Skin epidermis (tissue), 12 donors: ENCODE measurements at regions not wholly inside any gene's neighbourhood (a gene's known extent, or its start where the extent isn't known, plus 50 kb on each side); places are given as distances from the start of the nearest gene placed in this dataset.

ENCODE experiments used
- H3K27ac ChIP-seq, 21 experiments: fragments of 200-600 bp; sonication (generic) in 11 of 21; one replicate each; pipeline ENCODE4 v1.5.0; 2020; ENCODE audit warnings: mild to moderate bottlenecking in 3 of 21, inconsistent platforms in 2 of 21, moderate library complexity in 2 of 21
- H3K4me3 ChIP-seq, 7 experiments: fragments of 200-600 bp; sonication (generic) in 2 of 7; one replicate each; pipeline ENCODE4 v1.5.0; 2020; ENCODE audit warnings: inconsistent platforms in 2 of 7, mild to moderate bottlenecking in 2 of 7, moderate library complexity in 1 of 7

GRCh38 chr5:38642189-38642911 lies 85.9 kb upstream of the LIFR start:
- peak overlapping the region in 1 of 21 experiments; percentile 15 for H3K27ac ChIP-seq
- no peak overlapping the region for H3K4me3 ChIP-seq

GRCh38 chr5:38643616-38644015 lies 87.2 kb upstream of the LIFR start:
- Histone ChIP-seq H3K27ac (peak overlapping the region in 1 of 21 experiments; percentile 8), H3K4me3 (no peak overlapping the region)

- no peak overlapping the region for H3K27ac ChIP-seq
- no peak overlapping the region for H3K4me3 ChIP-seq
These were observed 89.1 kb upstream of the LIFR start for GRCh38 chr5:38645508-38645907.

DNA sequence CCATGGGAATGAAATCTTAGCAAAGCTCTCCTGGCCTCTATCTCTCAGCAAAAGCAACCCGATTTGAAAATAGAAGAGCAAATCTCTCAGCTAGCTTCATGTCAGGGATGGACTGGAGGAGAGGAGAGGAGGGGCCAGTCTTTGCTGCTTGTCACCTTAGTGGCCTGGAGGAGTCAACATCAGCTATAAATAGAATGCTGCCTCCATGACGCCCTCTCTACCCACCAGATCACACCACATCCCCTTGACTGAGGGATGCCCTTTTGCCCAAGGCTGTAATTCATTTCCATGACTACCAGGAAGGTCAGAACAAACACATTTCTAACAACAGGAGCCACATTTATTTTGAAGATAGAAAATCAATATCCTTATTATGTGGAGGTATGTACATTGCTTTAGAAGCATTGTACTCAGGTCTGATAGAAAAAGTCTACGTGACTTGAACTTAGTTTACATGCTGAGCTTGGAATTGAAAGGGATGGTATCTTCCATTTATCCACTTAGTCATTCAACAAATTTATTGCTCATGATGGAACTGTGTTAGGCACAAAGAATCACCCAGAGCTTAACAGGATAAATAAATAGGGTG lies 92.4 kb upstream of the LIFR start:
- no peak overlapping the region for H3K27ac ChIP-seq

GRCh38 chr5:38650540-38650939 lies 94.1 kb upstream of the LIFR start:
- Histone ChIP-seq H3K4me3 (no peak overlapping the region), H3K27ac (peak overlapping the region in 1 of 21 experiments; percentile 13)

More for the DNA sequence above, 92.4 kb upstream of the LIFR start:
- H3K4me3 ChIP-seq = no peak overlapping the region

- Histone ChIP-seq H3K27ac (no peak overlapping the region), H3K4me3 (no peak overlapping the region)
These were observed 94.5 kb upstream of the LIFR start for GRCh38 chr5:38650946-38651345.

DNA sequence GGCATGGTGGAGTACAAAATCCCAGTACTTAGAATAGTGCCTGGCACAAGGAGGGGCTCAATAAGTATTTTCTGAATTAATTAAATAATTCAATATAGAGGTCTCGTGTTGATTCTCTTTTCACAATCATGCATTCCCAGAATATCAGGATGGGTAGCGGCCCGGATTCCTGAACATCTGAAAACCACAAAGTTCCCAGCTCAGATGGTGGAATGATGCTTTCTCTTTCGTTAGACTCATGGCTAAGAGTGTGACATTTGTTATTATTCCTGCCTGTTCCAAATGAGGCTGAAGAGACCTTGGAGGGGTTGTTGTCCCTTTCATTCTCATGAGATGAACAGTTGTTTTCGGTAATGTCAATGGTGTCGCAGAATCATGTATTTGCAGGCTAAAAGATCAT lies 95.4 kb upstream of the LIFR start:
- Histone ChIP-seq H3K27ac (peak overlapping the region in 2 of 21 experiments; percentile 2 to 27), H3K4me3 (no peak overlapping the region)

DNA sequence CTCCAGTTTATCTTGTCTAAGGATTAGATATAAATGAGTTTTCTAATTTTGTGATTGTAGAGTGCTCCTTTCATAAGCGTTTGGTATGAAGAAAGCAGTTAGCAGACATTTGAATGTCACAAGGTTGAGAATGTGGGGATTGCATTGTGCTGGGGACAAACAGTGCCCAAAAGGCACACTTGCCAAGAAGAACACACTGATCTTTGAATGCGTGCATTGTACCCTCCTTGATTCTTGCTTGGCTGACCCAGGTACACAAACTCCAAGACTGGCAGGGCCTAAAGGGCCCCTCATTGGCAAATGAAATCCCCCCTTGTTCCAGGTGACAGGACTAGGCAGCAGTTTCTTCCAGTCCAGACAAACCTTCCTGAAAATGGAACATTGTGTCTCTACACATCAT lies 96.9 kb upstream of the LIFR start:
- H3K4me3 ChIP-seq = no peak overlapping the region
- no peak overlapping the region for H3K27ac ChIP-seq

- no peak overlapping the region for H3K4me3 ChIP-seq
- H3K27ac ChIP-seq = no peak overlapping the region
These were observed 99.2 kb upstream of the LIFR start for GRCh38 chr5:38655691-38656090.

- no peak overlapping the region for H3K27ac ChIP-seq
- H3K4me3 ChIP-seq = no peak overlapping the region
These were observed 100.1 kb upstream of the LIFR start for GRCh38 chr5:38656568-38656967.

DNA sequence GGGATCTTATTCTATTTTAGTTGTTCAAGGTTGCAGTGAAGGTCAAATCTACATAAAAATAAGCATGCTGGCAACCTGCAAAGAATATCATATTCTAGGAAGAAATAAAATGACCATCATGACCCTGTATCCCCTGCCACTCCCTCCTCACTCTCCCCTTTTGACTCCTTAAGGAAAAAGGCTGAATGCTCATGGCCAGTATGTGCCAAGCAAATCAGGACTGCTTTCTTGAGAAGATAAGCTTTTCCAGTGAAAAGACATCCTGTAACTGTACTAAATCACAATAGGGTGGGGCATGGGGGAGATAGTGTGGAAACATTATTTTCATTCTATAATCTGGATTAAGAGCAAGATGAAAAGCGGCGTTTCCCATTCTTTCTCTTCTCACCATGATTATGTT lies 100.6 kb upstream of the LIFR start:
- Histone ChIP-seq H3K27ac (no peak overlapping the region), H3K4me3 (no peak overlapping the region)

- Histone ChIP-seq H3K27ac (peak overlapping the region in 7 of 21 experiments; percentile 38 to 60 (median 49)), H3K4me3 (no peak overlapping the region)
These were observed 103.8 kb upstream of the LIFR start for GRCh38 chr5:38660194-38660668.

GRCh38 chr5:38662090-38662489 lies 105.6 kb upstream of the LIFR start:
- no peak overlapping the region for H3K4me3 ChIP-seq
- no peak overlapping the region for H3K27ac ChIP-seq

DNA sequence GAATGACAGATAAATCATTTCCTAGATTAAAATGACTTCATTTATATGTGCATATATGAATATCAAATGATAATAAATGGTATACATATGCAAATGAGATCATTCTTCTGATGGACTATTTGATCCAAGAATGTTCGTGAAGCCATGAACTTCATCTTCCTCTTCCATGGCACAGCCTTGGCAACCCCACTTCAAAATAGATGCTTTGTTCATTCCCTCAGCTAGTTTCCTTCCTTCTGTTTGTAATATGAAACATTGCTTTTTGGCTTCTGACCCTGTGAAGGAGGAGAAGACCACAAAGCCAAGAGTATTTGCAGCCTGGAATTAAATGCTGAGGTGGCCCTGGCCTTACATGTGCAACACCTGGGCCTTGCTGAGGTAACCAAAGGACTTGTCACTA lies 106.8 kb upstream of the LIFR start:
- H3K4me3 ChIP-seq = no peak overlapping the region
- H3K27ac ChIP-seq = no peak overlapping the region

DNA sequence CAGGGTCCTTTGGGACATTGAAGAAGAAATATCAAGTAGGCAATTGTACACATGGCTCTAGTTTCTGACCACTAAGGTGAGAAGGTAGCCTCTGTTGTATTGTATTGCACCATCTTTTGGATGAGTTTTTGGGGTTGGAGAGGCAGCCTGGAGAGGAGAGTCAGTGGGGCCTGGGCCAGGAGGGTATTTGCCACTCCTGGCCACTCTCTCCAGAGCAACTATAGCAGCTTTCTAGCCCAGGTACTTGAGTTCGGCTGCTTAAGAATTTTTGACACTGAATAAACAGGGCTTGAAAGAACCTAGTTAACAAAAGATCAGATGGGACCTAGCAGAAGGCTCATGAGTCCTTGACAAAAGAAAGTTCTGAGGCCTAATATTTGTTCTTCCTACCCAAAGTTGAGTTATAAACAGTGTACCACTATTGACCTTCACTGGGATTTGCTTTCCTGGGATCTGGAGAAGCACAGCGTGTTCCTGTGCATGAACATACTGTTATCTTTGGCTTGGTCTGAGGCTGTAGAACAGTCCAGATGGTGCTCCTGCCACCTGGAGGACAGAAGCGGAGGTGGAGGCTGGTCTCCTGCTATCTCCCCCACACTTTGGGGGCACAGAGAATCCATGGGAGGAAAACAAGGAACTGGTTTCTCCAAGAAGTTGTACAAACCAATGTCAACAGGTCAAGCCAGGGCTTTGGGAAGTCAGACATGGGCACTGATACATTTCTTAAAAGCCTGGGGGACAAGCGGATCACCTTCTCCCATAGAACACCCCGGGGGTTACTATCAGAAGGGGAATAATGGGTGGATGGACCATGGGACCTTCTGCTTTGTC lies 110.4 kb upstream of the LIFR start:
- Histone ChIP-seq H3K27ac (no peak overlapping the region), H3K4me3 (no peak overlapping the region)

DNA sequence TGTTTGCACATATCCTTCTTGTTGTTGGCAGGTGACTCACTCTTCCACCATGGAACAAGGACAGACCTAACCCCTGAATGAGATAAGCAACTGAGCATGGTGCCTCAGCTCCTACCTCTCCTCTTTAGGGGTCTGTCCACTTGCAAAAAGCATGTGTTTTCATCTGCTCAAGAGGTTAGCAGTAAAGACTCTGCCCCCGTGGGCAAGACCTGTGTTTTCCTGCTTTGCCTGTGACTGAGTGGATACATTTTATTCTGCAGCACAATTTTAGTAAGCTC lies 111.0 kb upstream of the LIFR start:
- H3K4me3 ChIP-seq = no peak overlapping the region
- no peak overlapping the region for H3K27ac ChIP-seq

GRCh38 chr5:38669361-38669880 lies 113.0 kb upstream of the LIFR start:
- no peak overlapping the region for H3K4me3 ChIP-seq
- H3K27ac ChIP-seq = peak overlapping the region in 1 of 21 experiments; percentile 81

DNA sequence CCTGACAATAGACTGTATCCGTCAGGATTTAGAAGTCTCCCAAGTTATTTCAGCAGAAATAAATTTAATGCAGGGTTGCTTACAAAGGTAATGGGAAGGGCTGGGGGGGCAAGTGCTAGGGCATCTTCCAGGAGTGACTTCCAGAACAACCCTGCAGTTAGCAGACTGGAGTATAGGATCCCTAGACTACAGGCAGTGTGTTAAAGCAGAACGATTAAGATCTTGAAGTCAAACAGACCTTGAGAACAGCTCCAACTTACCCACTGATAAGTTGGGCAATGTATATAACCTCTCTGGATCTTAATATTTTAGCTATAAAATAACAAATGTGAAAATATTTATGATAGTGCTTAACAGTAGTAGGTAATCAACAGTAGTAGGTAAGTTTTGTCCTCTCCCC lies 113.6 kb upstream of the LIFR start:
- peak overlapping the region in 1 of 21 experiments; percentile 81 for H3K27ac ChIP-seq
- H3K4me3 ChIP-seq = no peak overlapping the region

- Histone ChIP-seq H3K4me3 (no peak overlapping the region), H3K27ac (peak overlapping the region in 2 of 21 experiments; percentile 38 to 81)
These were observed 114.4 kb upstream of the LIFR start for GRCh38 chr5:38670878-38671277.

DNA sequence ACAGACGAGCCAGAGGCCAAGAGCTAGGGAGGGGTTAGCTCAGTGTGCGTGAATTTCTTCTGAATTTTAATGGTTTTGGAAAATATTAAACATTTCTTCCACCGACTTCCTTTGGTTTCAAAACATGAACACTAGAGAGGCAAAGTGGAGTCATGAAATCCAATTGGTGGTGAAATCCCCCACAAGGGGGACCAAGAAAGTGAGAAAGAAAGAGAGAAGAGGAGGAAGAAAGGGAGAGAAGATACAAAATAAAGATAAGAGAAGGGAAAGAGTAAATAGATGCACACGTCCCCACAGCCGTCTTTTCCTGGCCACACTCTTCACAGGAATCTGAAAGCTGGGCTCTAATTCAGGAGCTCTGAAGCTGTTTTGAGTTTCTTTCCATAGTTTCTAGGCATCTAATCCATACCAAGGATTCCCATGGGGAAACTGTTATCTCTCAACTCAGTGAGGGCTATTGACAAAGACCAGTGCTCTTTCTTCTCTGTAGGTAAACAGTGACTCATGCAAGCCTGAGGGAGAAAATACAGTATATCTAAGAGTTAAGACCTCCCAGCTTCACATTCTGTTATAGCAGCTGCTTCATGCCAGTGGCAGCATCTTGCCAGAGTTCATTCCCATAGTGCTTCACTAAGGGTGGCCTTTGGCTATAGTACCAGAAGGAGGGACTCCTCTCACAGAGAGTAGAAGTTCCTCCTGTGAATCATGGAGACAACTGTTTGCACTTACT lies 115.8 kb upstream of the LIFR start:
- Histone ChIP-seq H3K27ac (peak overlapping the region in 2 of 21 experiments; percentile 38 to 81), H3K4me3 (no peak overlapping the region)
